ENCODE measurements at regions not wholly inside any gene's neighbourhood (a gene's known extent, or its start where the extent isn't known, plus 50 kb on each side); places are given as distances from the start of the nearest gene placed in this dataset.

DNA sequence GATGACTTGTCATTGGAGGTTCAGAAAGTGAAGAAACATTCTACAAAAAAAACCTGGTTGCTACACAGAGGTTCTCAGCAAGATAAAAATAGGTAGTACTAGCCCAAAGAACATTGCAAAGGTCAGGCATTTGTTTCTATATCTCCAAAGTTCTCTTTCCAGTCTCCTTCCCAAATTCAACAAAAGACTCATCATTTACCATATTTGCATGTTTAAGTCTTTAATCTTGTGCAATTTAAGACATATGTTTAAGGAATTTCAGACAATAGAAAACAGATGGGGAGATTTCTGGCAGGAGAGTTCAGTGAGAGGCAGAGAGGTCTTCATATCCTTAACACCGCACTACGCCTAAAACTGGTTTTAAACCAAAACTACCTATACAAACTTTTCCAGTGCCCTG lies 173.8 kb upstream of the THBS1 start:
- 37 to 38% methylated on average over 2 of the region's 2 CpGs for WGBS, 2 experiments (ENCODE audit: low coverage in 1 of 2, low lambda C conversion rate in 2 of 2, missing lambda C conversion rate in 2 of 2)
- H3K36me3 ChIP-seq (ENCODE audit: low read depth): 0 out of 2 replicates have a peak, but pooled peaks cover 3% of the 10 kb centered on the region
- H4K20me1 ChIP-seq (ENCODE audit: insufficient read depth): no peaks in the 10 kb centered on the region
- in situ Hi-C loops (cut with MboI): no loop called here
- no peaks in the 10 kb centered on the region for H3K9me3 ChIP-seq (ENCODE audit: low read depth)
- peak overlapping the region; percentile 88 for H3K27ac ChIP-seq
- no peaks in the 10 kb centered on the region for H3K27me3 ChIP-seq (replicated peaks; ENCODE audit: insufficient read depth)
- TF ChIP-seq EZH2 (IDR thresholded peaks at IDR 0.05; ENCODE audit: insufficient read depth, poor library complexity, severe bottlenecking): no peak
- TF ChIP-seq EZH2phosphoT487 (IDR thresholded peaks at IDR 0.05; ENCODE audit: insufficient read depth, low read depth): no peak
- H2AFZ ChIP-seq: no peak overlapping the region
- H3K79me2 ChIP-seq (ENCODE audit: insufficient read depth): no peaks in the 10 kb centered on the region
- no peaks in the 10 kb centered on the region for H3K9me2 ChIP-seq (ENCODE audit: insufficient read depth)
- peaks cover 70% of the 10 kb centered on the region for H3K4me1 ChIP-seq (ENCODE audit: insufficient read depth)
- peak overlapping the region; percentile 8; the same call in 1 of the 2 replicates for H3K9ac ChIP-seq
- peak overlapping the region; percentile 11 for H3K4me2 ChIP-seq (ENCODE audit: unreplicated experiment)
- peaks cover 89% of the 10 kb centered on the region for H3F3A ChIP-seq (ENCODE audit: insufficient read depth)
- peak; percentile 70 for DNase-seq
- H3K4me3 ChIP-seq: no peak overlapping the region

DNA sequence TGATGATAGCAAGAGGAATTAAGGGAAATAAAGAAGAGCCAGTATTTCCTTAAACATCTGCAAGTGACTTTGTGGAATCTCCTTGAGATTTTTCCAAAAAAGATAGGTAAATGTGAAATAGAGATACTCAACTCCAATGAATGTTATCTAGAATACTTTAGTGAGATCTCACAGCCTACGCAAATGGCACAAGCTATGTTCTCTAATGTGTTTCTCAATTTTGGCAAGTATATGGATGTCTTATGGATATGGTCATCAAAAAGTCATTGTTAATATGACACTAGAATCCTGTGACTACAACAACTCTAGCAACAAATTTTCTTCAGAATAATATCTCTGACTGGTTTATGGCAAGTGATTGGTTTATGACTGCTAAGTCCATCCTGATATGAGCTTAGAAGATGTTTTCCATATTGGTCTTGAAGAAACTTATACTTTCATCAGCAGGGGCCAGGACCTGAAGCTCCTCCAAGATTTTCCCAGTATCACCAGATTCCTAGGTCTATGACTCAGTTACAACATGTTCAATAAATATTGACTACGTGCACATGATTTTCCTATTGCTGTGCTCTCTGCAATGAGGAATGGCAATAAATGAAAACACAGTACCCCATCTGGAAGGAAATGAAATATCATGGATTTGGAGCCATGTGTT lies 170.9 kb upstream of the THBS1 start:
- no peak overlapping the region for H3K9ac ChIP-seq
- in situ Hi-C loops (cut with MboI): no loop called here
- peak overlapping the region; percentile 58 for H3K27ac ChIP-seq
- H4K20me1 ChIP-seq (ENCODE audit: insufficient read depth): no peaks in the 10 kb centered on the region
- H3K27me3 ChIP-seq (replicated peaks; ENCODE audit: insufficient read depth): no peaks in the 10 kb centered on the region
- peaks cover 87% of the 10 kb centered on the region for H3F3A ChIP-seq (ENCODE audit: insufficient read depth)
- no peak overlapping the region for H2AFZ ChIP-seq
- no peaks in the 10 kb centered on the region for H3K9me3 ChIP-seq (ENCODE audit: low read depth)
- 75 to 77% methylated on average over 2 of the region's 2 CpGs for WGBS, 2 experiments (ENCODE audit: low coverage in 1 of 2, low lambda C conversion rate in 2 of 2, missing lambda C conversion rate in 2 of 2)
- 0 out of 2 replicates have a peak, but pooled peaks cover 3% of the 10 kb centered on the region for H3K36me3 ChIP-seq (ENCODE audit: low read depth)
- no peak overlapping the region for H3K4me3 ChIP-seq
- H3K4me1 ChIP-seq (ENCODE audit: insufficient read depth): peaks cover 70% of the 10 kb centered on the region
- no peaks in the 10 kb centered on the region for H3K79me2 ChIP-seq (ENCODE audit: insufficient read depth)
- TF ChIP-seq EZH2phosphoT487 (IDR thresholded peaks at IDR 0.05; ENCODE audit: insufficient read depth, low read depth) (no peak), EZH2 (IDR thresholded peaks at IDR 0.05; ENCODE audit: insufficient read depth, poor library complexity, severe bottlenecking) (no peak)
- DNase-seq: peak; percentile 59
- H3K9me2 ChIP-seq (ENCODE audit: insufficient read depth): no peaks in the 10 kb centered on the region
- no peak overlapping the region for H3K4me2 ChIP-seq (ENCODE audit: unreplicated experiment)

DNA sequence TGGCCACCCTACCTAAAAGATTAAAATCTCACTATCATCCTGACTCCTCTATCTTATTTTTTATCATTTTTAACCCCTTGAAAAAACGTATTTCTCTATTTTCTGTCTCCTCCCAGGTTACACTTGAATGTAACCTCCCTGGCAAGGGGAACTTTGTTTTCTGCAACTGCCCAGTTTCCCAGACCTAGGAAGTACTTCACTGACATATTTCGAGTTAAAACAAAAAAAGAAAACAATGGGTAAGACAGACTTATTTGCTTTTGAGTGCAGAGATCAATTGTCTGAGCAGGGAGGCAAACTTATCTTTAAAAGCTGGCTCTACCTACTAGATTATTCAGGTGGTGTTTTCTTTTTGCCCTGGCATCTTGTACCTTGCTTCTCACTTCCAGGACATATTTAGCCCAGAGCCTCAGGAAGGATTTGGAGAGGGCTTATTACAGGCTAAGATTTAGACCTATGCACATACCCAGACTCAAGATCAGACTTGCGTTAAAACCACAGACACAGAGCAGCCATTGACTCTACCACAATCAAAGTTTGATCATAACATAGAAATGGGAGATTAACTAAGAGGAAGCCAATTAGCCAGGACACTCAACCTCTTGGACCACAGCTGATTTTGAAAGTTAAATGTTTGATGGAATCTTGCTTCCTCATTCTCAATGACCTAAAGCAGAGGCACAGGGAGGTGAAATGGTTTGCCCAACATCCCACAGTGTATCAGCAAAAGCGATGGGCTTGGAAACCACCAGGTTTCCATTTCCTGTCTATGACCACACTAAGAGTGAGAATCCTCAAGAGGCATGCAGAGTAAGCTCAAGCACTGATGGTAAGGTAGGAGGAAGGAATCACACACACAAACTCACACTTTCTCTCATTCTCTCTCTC lies 169.5 kb upstream of the THBS1 start:
- H3K27ac ChIP-seq: peak overlapping the region; percentile 38

DNA sequence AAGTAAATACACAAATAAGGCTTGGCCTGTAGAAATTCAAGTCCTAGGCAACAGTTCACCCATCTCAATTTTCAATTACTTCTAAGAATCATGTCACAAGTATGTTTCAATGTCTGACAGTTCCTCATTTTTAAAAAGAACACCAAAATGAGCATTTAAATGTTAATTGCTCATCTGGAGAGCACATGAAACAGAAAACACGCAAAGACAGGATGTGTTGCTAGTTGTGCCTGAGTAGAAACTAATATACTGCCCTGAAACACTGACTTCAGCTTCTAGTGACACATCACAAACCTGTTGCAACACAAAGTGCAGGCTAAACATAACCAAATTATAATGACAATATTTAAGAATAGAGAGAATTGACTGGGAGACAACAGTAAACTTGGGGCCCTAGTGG lies 167.3 kb upstream of the THBS1 start:
- H3K36me3 ChIP-seq (ENCODE audit: low read depth): no peaks in the 10 kb centered on the region
- H3K9me2 ChIP-seq (ENCODE audit: insufficient read depth): no peaks in the 10 kb centered on the region
- H2AFZ ChIP-seq: peak overlapping the region; percentile 24; the same call in 1 of the 2 replicates
- H3K4me1 ChIP-seq (ENCODE audit: insufficient read depth): peaks cover 41% of the 10 kb centered on the region
- peak overlapping the region; percentile 46 for H3K27ac ChIP-seq
- in situ Hi-C loops (cut with MboI): no loop called here
- 4 to 8% methylated on average over 1 of the region's 1 CpG for WGBS, 2 experiments (ENCODE audit: low coverage in 1 of 2, low lambda C conversion rate in 2 of 2, missing lambda C conversion rate in 2 of 2)
- no peak overlapping the region for H3K9ac ChIP-seq
- H3K4me3 ChIP-seq: no peak overlapping the region
- DNase-seq: peak; percentile 80
- H3K4me2 ChIP-seq (ENCODE audit: unreplicated experiment): no peak overlapping the region
- no peaks in the 10 kb centered on the region for H4K20me1 ChIP-seq (ENCODE audit: insufficient read depth)
- H3F3A ChIP-seq (ENCODE audit: insufficient read depth): peaks cover 51% of the 10 kb centered on the region
- TF ChIP-seq EZH2 (IDR thresholded peaks at IDR 0.05; ENCODE audit: insufficient read depth, poor library complexity, severe bottlenecking) (no peak), EZH2phosphoT487 (IDR thresholded peaks at IDR 0.05; ENCODE audit: insufficient read depth, low read depth) (no peak)
- H3K9me3 ChIP-seq (ENCODE audit: low read depth): no peaks in the 10 kb centered on the region
- no peaks in the 10 kb centered on the region for H3K27me3 ChIP-seq (replicated peaks; ENCODE audit: insufficient read depth)
- H3K79me2 ChIP-seq (ENCODE audit: insufficient read depth): no peaks in the 10 kb centered on the region

More for the DNA sequence above, 169.5 kb upstream of the THBS1 start:
- Histone ChIP-seq H2AFZ (peak overlapping the region; percentile 18; the same call in 1 of the 2 replicates), H3K9me3 (ENCODE audit: low read depth) (no peaks in the 10 kb centered on the region), H3K4me1 (ENCODE audit: insufficient read depth) (peaks cover 56% of the 10 kb centered on the region), H3F3A (ENCODE audit: insufficient read depth) (peaks cover 73% of the 10 kb centered on the region), H4K20me1 (ENCODE audit: insufficient read depth) (no peaks in the 10 kb centered on the region), H3K27me3 (replicated peaks; ENCODE audit: insufficient read depth) (no peaks in the 10 kb centered on the region), H3K4me2 (ENCODE audit: unreplicated experiment) (no peak overlapping the region), H3K9me2 (ENCODE audit: insufficient read depth) (no peaks in the 10 kb centered on the region), H3K36me3 (ENCODE audit: low read depth) (0 out of 2 replicates have a peak, but pooled peaks cover 3% of the 10 kb centered on the region), H3K4me3 (no peak overlapping the region), H3K9ac (no peak overlapping the region), H3K79me2 (ENCODE audit: insufficient read depth) (no peaks in the 10 kb centered on the region)
- 76 to 77% methylated on average over 4 of the region's 4 CpGs for WGBS, 2 experiments (ENCODE audit: low coverage in 1 of 2, low lambda C conversion rate in 2 of 2, missing lambda C conversion rate in 2 of 2)
- peak; percentile 50 for DNase-seq
- TF ChIP-seq EZH2 (IDR thresholded peaks at IDR 0.05; ENCODE audit: insufficient read depth, poor library complexity, severe bottlenecking) (no peak), EZH2phosphoT487 (IDR thresholded peaks at IDR 0.05; ENCODE audit: insufficient read depth, low read depth) (no peak)
- in situ Hi-C loops (cut with MboI): no loop called here
